Esophagus muscularis mucosa (tissue), 4 donors: ENCODE measurements at regions not wholly inside any gene's neighbourhood (a gene's known extent, or its start where the extent isn't known, plus 50 kb on each side); places are given as distances from the start of the nearest gene placed in this dataset.

Experiments used
- DNase-seq: peaks from one replicate; pipeline ENCODE4 v3.0.0-alpha.2; 2017; ENCODE audit errors: extremely low spot score
- H3K27ac ChIP-seq, 4 donors: fragments of 200-600 bp; sonication (generic); replicated peaks in 1 of 4; 1 replicate in 3 of 4; 2 replicates in 1 of 4; pipeline ENCODE4 v1.5.1; 2016 to 2019; ENCODE audit warnings: mild to moderate bottlenecking in 1 of 4
- H3K27me3 ChIP-seq, 4 donors: fragments of 200-600 bp; sonication (generic); one replicate each; pipeline versions ENCODE4 v1.5.1 to v1.6.0; 2016 to 2019
- H3K36me3 ChIP-seq, 4 donors: fragments of 200-600 bp; sonication (generic); one replicate each; pipeline ENCODE4 v1.5.1; 2016 to 2019
- H3K4me1 ChIP-seq, 4 donors: fragments of 200-600 bp; sonication (generic); one replicate each; pipeline ENCODE4 v1.5.1; 2016 to 2019
- H3K4me3 ChIP-seq, 4 donors: fragments of 200-600 bp; sonication (generic); 1 replicate in 2 of 4; 2 replicates in 2 of 4; pipeline ENCODE4 v1.5.1; 2016 to 2019; ENCODE audit warnings: mild to moderate bottlenecking in 4 of 4, moderate library complexity in 1 of 4
- H3K9me3 ChIP-seq, 4 donors: fragments of 200-600 bp; sonication (generic); 1 replicate in 3 of 4; 2 replicates in 1 of 4; pipeline ENCODE4 v1.5.1; 2016 to 2019
- CTCF ChIP-seq, 3 experiments: fragments of 200-600 bp in 2 of 3; fragments of 450-650 bp in 1 of 3; sonication (generic) in 2 of 3; IDR thresholded peaks; one replicate each; pipeline ENCODE4 v1.5.1; 2017 to 2019; ENCODE audit warnings: antibody characterized with exemption in 3 of 3, mild to moderate bottlenecking in 2 of 3, moderate library complexity in 1 of 3
- EP300 ChIP-seq: sonication (generic); formaldehyde crosslinking; IDR thresholded peaks from one replicate; pipeline ENCODE4 v1.6.1; 2017; ENCODE audit warnings: antibody characterized with exemption
- POLR2A ChIP-seq: fragments of 450-650 bp; IDR thresholded peaks from one replicate; pipeline ENCODE4 v1.6.1; 2017; ENCODE audit warnings: antibody characterized with exemption, moderate library complexity, mild to moderate bottlenecking, low read depth
- POLR2AphosphoS5 ChIP-seq, 2 donors: sonication (generic); formaldehyde crosslinking; IDR thresholded peaks; one replicate each; pipeline ENCODE4 v1.6.1; 2017; ENCODE audit warnings: antibody characterized with exemption in 2 of 2
- WGBS: methylation state at CpG from one replicate; pipeline ENCODE4 v1.1.5; 2018; 5-methylcytosine and 5-hydroxymethylcytosine counted together
- intact Hi-C: fragments of 100-400 bp; cut with DNase I; formaldehyde crosslinking; loops from one replicate; pipeline ENCODE4 v1.15.1; 2023

GRCh38 chr2:173772205-173772604, 193.0 kb downstream of the SP3 start:
- TF ChIP-seq POLR2A (no peak), POLR2AphosphoS5 (IDR thresholded peaks at IDR 0.05) (no peak), CTCF (IDR thresholded peaks at IDR 0.05) (no peak), EP300 (no peak)
- Histone ChIP-seq H3K4me3 (no peak overlapping the region), H3K9me3 (no peaks in the 10 kb centered on the region), H3K27me3 (no peaks in the 10 kb centered on the region), H3K27ac (no peak overlapping the region), H3K36me3 (no peaks in the 10 kb centered on the region), H3K4me1 (no peaks in the 10 kb centered on the region)
- intact Hi-C loops, result no loop called here
- DNase-seq, result no peak
- 84% methylated on average over 3 of the region's 3 CpGs for WGBS

GRCh38 chr2:173773076-173773475, 192.1 kb downstream of the SP3 start:
- no peaks in the 10 kb centered on the region for H3K27me3 ChIP-seq
- intact Hi-C loops, result no loop called here
- TF ChIP-seq EP300 (no peak), CTCF (IDR thresholded peaks at IDR 0.05) (no peak), POLR2AphosphoS5 (IDR thresholded peaks at IDR 0.05) (no peak), POLR2A (no peak)

GRCh38 chr2:173775440-173775839, 189.7 kb downstream of the SP3 start:
- no peaks in the 10 kb centered on the region for H3K4me1 ChIP-seq
- DNase-seq, result no peak
- no peak overlapping the region for H3K4me3 ChIP-seq
- no peaks in the 10 kb centered on the region for H3K27me3 ChIP-seq
- H3K36me3 ChIP-seq, result no peaks in the 10 kb centered on the region
- no peak for TF ChIP-seq POLR2A
- no peak for TF ChIP-seq CTCF (IDR thresholded peaks at IDR 0.05)
- no peak for TF ChIP-seq EP300
- TF ChIP-seq POLR2AphosphoS5 (IDR thresholded peaks at IDR 0.05), result no peak
- H3K9me3 ChIP-seq, result peaks cover 0 to 4% (median 0%) of the 10 kb centered on the region in 4 donors
- WGBS, result 94% methylated on average over 2 of the region's 2 CpGs
- no peak overlapping the region for H3K27ac ChIP-seq
- intact Hi-C loops, result no loop called here

More at GRCh38 chr2:173773076-173773475, 192.1 kb downstream of the SP3 start:
- no peaks in the 10 kb centered on the region for H3K36me3 ChIP-seq
- DNase-seq, result no peak
- WGBS, result 86% methylated on average over 4 of the region's 4 CpGs
- H3K9me3 ChIP-seq, result no peaks in the 10 kb centered on the region
- no peak overlapping the region for H3K27ac ChIP-seq
- no peak overlapping the region for H3K4me3 ChIP-seq
- no peaks in the 10 kb centered on the region for H3K4me1 ChIP-seq

GRCh38 chr2:173782681-173783080, 182.5 kb downstream of the SP3 start:
- Histone ChIP-seq H3K9me3 (peaks cover 0 to 6% (median 2%) of the 10 kb centered on the region in 4 donors), H3K27ac (no peak overlapping the region), H3K27me3 (peaks cover 0 to 5% (median 0%) of the 10 kb centered on the region in 4 donors), H3K4me3 (no peak overlapping the region), H3K36me3 (no peaks in the 10 kb centered on the region), H3K4me1 (peaks cover 0 to 7% (median 6%) of the 10 kb centered on the region in 4 donors)
- intact Hi-C loops, result no loop called here
- DNase-seq, result no peak
- no peak for TF ChIP-seq POLR2AphosphoS5 (IDR thresholded peaks at IDR 0.05)
- TF ChIP-seq EP300, result no peak
- no peak for TF ChIP-seq CTCF (IDR thresholded peaks at IDR 0.05)
- no peak for TF ChIP-seq POLR2A
- 70% methylated on average over 4 of the region's 4 CpGs for WGBS

GRCh38 chr2:173783382-173783781, 181.8 kb downstream of the SP3 start:
- WGBS, result 31% methylated on average over 4 of the region's 4 CpGs

More at GRCh38 chr2:173783382-173783781, 181.8 kb downstream of the SP3 start:
- intact Hi-C loops, result no loop called here
- Histone ChIP-seq H3K27ac (no peak overlapping the region), H3K4me1 (peaks cover 0 to 7% (median 6%) of the 10 kb centered on the region in 4 donors), H3K27me3 (peaks cover 0 to 5% (median 0%) of the 10 kb centered on the region in 4 donors), H3K36me3 (no peaks in the 10 kb centered on the region), H3K4me3 (no peak overlapping the region), H3K9me3 (peaks cover 0 to 6% (median 2%) of the 10 kb centered on the region in 4 donors)
- DNase-seq, result no peak
- TF ChIP-seq POLR2A, result no peak
